Aorta (tissue), 5 donors: ENCODE measurements at regions not wholly inside any gene's neighbourhood (a gene's known extent, or its start where the extent isn't known, plus 50 kb on each side); places are given as distances from the start of the nearest gene placed in this dataset.

ENCODE experiments used
- ATAC-seq: fragments of 200-7000 bp; cut with Tn5 transposase; one replicate; pipeline ENCODE4 v1.9.1; 2022; ENCODE audit warnings: moderate library complexity; ENCODE audit not compliant: low FRiP score
- DNase-seq, 2 donors: peaks; one replicate each; pipeline ENCODE4 v3.0.0-alpha.2; 2020
- H3K27ac ChIP-seq, 2 donors: one replicate each; pipeline ENCODE4 v1.5.1; 2013; ENCODE audit warnings: low read length in 2 of 2, mild to moderate bottlenecking in 2 of 2, moderate library complexity in 2 of 2, control low read depth in 1 of 2, inconsistent platforms in 1 of 2, low read depth in 1 of 2
- H3K27me3 ChIP-seq, 2 donors: one replicate each; pipeline ENCODE4 v1.6.1; 2013; ENCODE audit warnings: control low read depth in 1 of 2, low read length in 1 of 2, mild to moderate bottlenecking in 1 of 2, moderate library complexity in 1 of 2; ENCODE audit not compliant: insufficient read depth in 2 of 2, control insufficient read depth in 1 of 2
- H3K36me3 ChIP-seq, 2 donors: one replicate each; pipeline ENCODE4 v1.6.1; 2013; ENCODE audit warnings: control low read depth in 1 of 2, low read length in 1 of 2, mild to moderate bottlenecking in 1 of 2; ENCODE audit not compliant: insufficient read depth in 2 of 2, control insufficient read depth in 1 of 2
- H3K4me1 ChIP-seq, 2 donors: one replicate each; pipeline ENCODE4 v1.6.1; 2013; ENCODE audit warnings: low read length in 2 of 2, control low read depth in 1 of 2, mild to moderate bottlenecking in 1 of 2, moderate library complexity in 1 of 2; ENCODE audit not compliant: insufficient read depth in 2 of 2, control insufficient read depth in 1 of 2
- H3K4me3 ChIP-seq, 2 donors: one replicate each; pipeline ENCODE4 v1.5.1; 2013; ENCODE audit warnings: low read length in 2 of 2, control low read depth in 1 of 2, mild to moderate bottlenecking in 1 of 2
- H3K9me3 ChIP-seq: one replicate; pipeline ENCODE4 v1.6.1; 2013; ENCODE audit warnings: mild to moderate bottlenecking, low read length; ENCODE audit not compliant: control insufficient read depth
- WGBS, 2 donors: extraction: QIAGEN DNeasy Blood & Tissue Kit; methylation state at CpG; one replicate each; pipeline ENCODE4 v1.1.7; 2013; 5-methylcytosine and 5-hydroxymethylcytosine counted together
- intact Hi-C, 2 donors: fragments of 100-400 bp; cut with DNase I; formaldehyde crosslinking; loops; one replicate each; pipeline versions ENCODE4 v1.14.2 to v1.15.0; 2022
- donor health status: healthy with polysubstance abuse.
- donor health status: Bipolar disorder and iron deficiency.
- donor health status: DM: no; HTN: no; CAD: no.
- donor health status: DM: no; HTN: no; CAD: no.
- donor health status: DM: yes; HTN: yes; CAD: no.

DNA sequence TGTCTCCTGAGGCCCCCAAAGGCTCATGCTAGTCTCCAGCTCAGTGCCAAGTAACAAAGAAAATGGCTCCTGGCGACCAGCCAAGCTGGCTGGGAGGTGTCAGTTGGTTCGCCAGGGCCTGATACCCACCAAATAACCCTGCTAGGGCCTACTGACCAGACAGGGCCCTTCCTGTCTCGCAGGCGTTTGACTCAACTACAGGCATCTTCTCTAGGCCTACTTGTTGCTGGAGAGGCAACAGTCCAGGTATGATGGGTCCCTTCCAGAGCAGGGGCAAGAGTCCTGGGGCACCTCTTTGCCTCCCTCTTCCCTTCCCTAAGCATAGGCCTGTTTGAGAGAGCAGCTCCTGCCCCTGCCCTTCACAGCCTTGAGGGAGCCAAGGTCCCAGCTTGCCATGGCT is 147.9 kb upstream of the VANGL1 start:
- Histone ChIP-seq H3K27ac (no peak overlapping the region), H3K9me3 (no peaks in the 10 kb centered on the region), H3K36me3 (no peaks in the 10 kb centered on the region), H3K27me3 (no peaks in the 10 kb centered on the region), H3K4me1 (no peaks in the 10 kb centered on the region), H3K4me3 (no peak overlapping the region)
- intact Hi-C loops, result no loop called here
- no peak for DNase-seq
- 73 to 82% methylated on average over 4 of the region's 4 CpGs for WGBS, 2 donors
- ATAC-seq, result no peak

DNA sequence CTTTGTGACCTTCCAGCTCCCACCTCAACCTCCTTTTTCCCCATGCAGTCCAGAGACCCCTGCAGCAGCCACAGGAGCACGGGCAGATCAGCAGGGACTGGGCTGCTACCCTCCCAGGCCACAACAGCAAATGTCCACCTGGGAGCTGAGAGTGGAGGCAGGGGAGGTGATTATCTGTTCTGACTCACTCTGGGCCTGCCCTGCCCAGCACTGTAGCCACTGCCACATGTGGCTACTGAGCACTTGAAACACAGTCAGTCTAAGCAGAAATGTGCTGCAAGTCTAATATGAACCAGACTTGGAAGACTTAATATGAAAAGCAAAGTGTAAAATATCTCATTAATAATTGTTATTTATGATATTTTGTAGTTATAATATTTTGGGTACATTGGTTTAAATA is 148.9 kb upstream of the VANGL1 start:
- no peak overlapping the region for H3K27ac ChIP-seq
- WGBS, 2 donors, result 93 to 100% methylated on average over 1 of the region's 1 CpG
- intact Hi-C loops, result no loop called here
- no peaks in the 10 kb centered on the region for H3K4me1 ChIP-seq
- no peaks in the 10 kb centered on the region for H3K27me3 ChIP-seq
- ATAC-seq (no peak), DNase-seq (no peak)
- H3K9me3 ChIP-seq, result no peaks in the 10 kb centered on the region
- no peak overlapping the region for H3K4me3 ChIP-seq
- no peaks in the 10 kb centered on the region for H3K36me3 ChIP-seq

DNA sequence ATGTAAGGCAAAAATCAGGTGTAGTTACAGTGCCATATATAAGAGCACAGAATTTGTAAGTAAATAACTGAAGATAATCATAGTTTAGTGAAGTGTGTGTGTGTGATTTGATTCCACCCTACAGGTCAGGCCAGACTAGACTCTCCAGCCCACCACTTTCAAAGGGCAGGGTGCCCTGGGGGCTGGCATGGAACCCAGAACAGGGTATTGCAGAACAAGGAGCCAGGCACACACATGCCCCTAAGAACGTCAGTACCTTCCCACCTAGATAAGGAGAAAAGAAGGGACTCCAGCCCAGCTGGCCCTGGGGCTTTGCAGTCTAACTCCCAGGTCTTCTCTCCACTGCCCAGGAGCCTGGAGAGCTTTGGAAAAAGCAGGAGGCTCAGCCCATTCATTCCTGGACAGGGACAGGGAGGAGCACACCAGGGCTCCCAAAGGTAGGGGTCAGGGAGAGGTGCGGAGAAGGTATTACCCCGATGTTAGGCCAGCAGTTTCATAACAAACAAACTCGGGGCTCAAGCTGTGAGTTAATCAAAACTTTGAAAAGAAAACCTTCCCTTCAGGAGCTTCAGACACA is 149.7 kb upstream of the VANGL1 start:
- WGBS, 2 donors, result 42 to 51% methylated on average over 4 of the region's 4 CpGs
- Histone ChIP-seq H3K9me3 (no peaks in the 10 kb centered on the region), H3K27me3 (no peaks in the 10 kb centered on the region), H3K36me3 (no peaks in the 10 kb centered on the region), H3K4me3 (no peak overlapping the region), H3K4me1 (no peaks in the 10 kb centered on the region), H3K27ac (no peak overlapping the region)
- no peak for DNase-seq
- no peak for ATAC-seq
- intact Hi-C loops, result no loop called here

DNA sequence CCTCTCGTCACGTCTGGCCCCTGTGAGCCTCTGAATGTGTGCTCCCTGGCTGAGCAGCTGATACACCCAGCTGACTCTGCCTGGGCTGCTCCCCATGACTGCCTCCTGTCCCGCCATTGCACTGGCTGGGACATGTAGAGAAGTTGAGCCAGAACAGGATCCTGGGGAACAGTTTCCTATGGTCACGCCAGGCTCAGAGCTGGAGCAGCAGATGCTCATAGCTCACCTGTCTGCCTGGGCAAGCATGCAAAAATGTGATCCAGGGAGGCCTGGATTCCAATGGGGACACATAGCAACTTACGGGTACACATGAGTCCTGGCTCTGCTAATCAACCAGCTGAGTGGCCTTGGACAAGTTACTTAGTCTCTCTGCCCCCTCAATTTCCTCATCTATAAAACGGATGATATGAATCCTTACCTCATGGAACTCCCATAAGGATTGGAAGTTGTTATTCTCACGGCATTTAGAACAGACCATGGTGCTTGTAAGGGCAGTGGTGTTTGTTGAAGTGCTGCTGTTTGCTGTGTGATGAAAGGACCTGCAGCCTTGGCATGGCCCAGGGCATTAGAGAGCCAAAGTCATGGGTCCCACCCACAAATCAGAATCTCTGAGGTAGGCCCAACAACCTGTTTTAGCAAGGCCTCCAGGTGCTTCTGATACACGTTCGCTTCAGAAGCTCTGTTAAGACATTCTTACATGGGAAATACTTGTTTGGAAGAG is 150.3 kb upstream of the VANGL1 start:
- ATAC-seq (no peak), DNase-seq (no peak)
- intact Hi-C loops, result no loop called here

DNA sequence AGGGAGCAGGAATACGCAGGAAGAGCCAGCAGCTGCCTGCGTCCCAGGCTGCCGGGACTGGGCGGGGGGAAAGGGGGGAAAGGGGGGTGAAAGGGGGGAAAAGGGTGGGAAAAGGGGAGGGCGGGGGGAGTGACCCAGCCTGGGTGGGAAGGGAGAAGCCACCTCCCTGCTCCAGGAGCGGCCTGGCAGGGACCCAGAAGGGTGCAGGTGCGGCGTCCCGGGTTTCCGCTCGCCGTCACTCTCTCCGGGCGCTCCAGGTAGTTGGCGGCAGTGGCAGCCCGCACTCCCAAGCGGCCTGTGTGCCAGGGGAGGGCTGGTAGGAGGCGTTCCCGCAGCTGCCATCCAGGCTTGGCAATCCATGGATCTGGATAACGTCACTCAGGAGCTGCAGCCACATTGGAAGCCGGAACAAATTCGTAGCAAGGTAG is 141.0 kb upstream of the NGF start:
- H3K27ac ChIP-seq, result no peak overlapping the region
- no peaks in the 10 kb centered on the region for H3K36me3 ChIP-seq
- ATAC-seq, result no peak
- H3K4me1 ChIP-seq, result no peaks in the 10 kb centered on the region
- no peaks in the 10 kb centered on the region for H3K9me3 ChIP-seq
- H3K27me3 ChIP-seq, result no peaks in the 10 kb centered on the region
- intact Hi-C loops, result no loop called here
- H3K4me3 ChIP-seq, result no peak overlapping the region
- DNase-seq, result peak in 1 of 2 donors; percentile 53
- WGBS, 2 donors, result 8 to 9% methylated on average over 19 to 22 of the region's 22 CpGs

More for the DNA sequence above, 150.3 kb upstream of the VANGL1 start:
- 92 to 95% methylated on average over 9 of the region's 9 CpGs for WGBS, 2 donors
- H3K4me1 ChIP-seq, result no peaks in the 10 kb centered on the region
- no peaks in the 10 kb centered on the region for H3K36me3 ChIP-seq
- no peaks in the 10 kb centered on the region for H3K27me3 ChIP-seq
- H3K27ac ChIP-seq, result no peak overlapping the region
- H3K4me3 ChIP-seq, result no peak overlapping the region
- no peaks in the 10 kb centered on the region for H3K9me3 ChIP-seq

DNA sequence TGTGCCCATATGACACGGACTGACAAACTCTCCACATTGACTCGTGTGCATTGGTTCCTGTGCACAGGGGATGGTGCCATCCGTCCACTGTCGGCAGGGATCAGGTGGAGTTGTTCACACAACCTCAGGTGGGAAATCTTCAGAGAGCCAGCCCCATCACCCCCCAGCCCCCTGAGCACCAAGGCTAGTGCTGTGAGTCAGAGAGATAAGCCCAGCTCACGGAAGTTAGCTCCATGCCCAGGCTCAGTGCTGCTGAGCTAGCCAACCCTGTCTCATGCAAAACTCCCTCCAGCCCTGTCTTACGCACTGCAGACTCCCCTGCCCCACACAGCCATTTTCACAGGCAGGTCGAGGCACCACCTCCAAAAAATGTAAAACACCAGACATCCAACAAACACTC is 139.0 kb upstream of the NGF start:
- WGBS, 2 donors, result 89 to 92% methylated on average over 7 of the region's 7 CpGs

DNA sequence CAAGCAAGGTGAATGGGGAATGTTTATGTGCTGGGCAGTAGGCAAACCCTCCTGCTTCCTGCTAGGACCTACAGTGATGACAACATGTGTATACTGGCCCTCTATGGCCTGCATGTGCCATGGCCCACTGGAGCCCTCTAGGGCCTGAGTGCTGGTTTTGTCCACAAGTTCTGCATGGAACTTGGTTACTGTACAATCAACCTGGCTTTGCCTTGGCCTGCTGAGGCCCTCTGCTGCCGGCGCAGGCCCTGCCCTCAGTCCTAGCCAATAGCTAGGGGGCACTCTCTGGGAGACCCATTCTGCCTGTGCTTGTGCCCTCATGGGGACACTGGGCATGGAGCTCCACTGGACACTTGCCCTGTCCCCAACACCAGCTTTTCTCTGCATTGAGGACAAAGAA is 138.6 kb upstream of the NGF start:
- no peak for DNase-seq
- Histone ChIP-seq H3K4me3 (no peak overlapping the region), H3K27ac (no peak overlapping the region), H3K36me3 (no peaks in the 10 kb centered on the region), H3K9me3 (no peaks in the 10 kb centered on the region), H3K4me1 (no peaks in the 10 kb centered on the region), H3K27me3 (no peaks in the 10 kb centered on the region)
- ATAC-seq, result no peak
- intact Hi-C loops, result no loop called here
- 71 to 88% methylated on average over 2 of the region's 2 CpGs for WGBS, 2 donors

More for the DNA sequence above, 139.0 kb upstream of the NGF start:
- Histone ChIP-seq H3K4me1 (no peaks in the 10 kb centered on the region), H3K27me3 (no peaks in the 10 kb centered on the region), H3K9me3 (no peaks in the 10 kb centered on the region), H3K4me3 (no peak overlapping the region), H3K36me3 (no peaks in the 10 kb centered on the region), H3K27ac (no peak overlapping the region)
- ATAC-seq (no peak), DNase-seq (no peak)
- intact Hi-C loops, result no loop called here

DNA sequence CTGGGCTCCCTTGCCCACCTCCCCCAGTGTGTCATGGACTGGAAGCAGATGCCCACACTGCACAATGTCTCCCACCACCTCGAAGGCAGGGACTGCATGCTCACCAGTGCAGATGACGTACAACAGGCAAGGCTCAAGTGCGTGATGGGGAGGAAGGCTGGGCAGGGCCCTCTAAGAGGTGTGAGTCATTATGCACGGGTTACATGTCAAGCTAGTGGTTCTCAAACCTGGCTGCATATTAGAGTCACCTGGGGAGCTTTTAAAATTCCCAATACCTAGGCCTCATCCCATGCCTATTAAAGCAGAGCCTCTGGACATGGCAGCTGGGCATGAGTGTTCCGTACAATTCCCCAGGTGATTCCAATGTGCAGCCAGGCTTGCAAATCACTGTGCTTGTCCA is 137.9 kb upstream of the NGF start:
- ATAC-seq, result no peak
- Histone ChIP-seq H3K9me3 (no peaks in the 10 kb centered on the region), H3K4me1 (no peaks in the 10 kb centered on the region), H3K27ac (no peak overlapping the region), H3K36me3 (no peaks in the 10 kb centered on the region), H3K27me3 (no peaks in the 10 kb centered on the region), H3K4me3 (no peak overlapping the region)
- no peak for DNase-seq
- WGBS, 2 donors, result 76 to 80% methylated on average over 5 of the region's 5 CpGs
- intact Hi-C loops, result no loop called here

DNA sequence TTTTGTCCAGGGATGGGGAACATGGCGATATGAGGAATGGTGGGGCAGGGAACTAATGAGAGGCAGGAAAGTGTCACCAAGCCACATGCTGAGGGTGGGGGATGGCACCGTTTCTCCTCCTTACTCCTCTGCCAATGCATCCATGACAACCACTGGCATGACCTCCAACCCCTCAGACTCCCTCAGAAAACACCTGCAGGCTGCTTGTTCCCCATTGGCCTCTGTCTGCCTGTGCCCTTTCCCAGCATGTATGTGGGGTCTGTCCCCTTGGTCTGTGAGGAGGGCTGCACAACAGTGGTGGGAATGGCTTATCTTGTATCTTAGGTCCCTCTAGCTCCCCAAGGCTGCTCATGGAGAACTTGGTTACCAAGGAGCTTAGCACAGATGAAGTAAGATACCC is 137.2 kb upstream of the NGF start:
- Histone ChIP-seq H3K9me3 (no peaks in the 10 kb centered on the region), H3K4me3 (no peak overlapping the region), H3K4me1 (no peaks in the 10 kb centered on the region), H3K36me3 (no peaks in the 10 kb centered on the region), H3K27me3 (no peaks in the 10 kb centered on the region), H3K27ac (no peak overlapping the region)
- intact Hi-C loops, result no loop called here
- DNase-seq, result no peak
- ATAC-seq, result no peak
- 92 to 100% methylated on average over 2 of the region's 2 CpGs for WGBS, 2 donors
